ENCODE measurements at regions not wholly inside any gene's neighbourhood (a gene's known extent, or its start where the extent isn't known, plus 50 kb on each side); places are given as distances from the start of the nearest gene placed in this dataset.

- no peak for TF ChIP-seq ZFX (IDR thresholded peaks at IDR 0.05; ENCODE audit: borderline replicate concordance)
- TF ChIP-seq CTCF (IDR thresholded peaks at IDR 0.05): no peak
Measured at GRCh38 chr2:82342356-82342755, 2037.8 kb upstream of the LRRTM1 start.

Measured in 22Rv1 (cell line).